ENCODE measurements at regions not wholly inside any gene's neighbourhood (a gene's known extent, or its start where the extent isn't known, plus 50 kb on each side); places are given as distances from the start of the nearest gene placed in this dataset.

- Histone ChIP-seq H3K27me3 (ENCODE audit: control insufficient read depth, insufficient read depth, low read length) (no peaks in the 10 kb centered on the region), H3K4me3 (ENCODE audit: low read depth, low read length) (no peak overlapping the region), H3K36me3 (ENCODE audit: control insufficient read depth, insufficient read depth, low read length) (no peaks in the 10 kb centered on the region)
- ChIA-PET CTCF (no interaction called here), POLR2A (no interaction called here)
- no peak for TF ChIP-seq CTCF (IDR thresholded peaks at IDR 0.05; ENCODE audit: insufficient read depth, low read depth, low read length)
- DNase-seq (ENCODE audit: low read depth): no peak
Observed at GRCh38 chr1:73411479-73411878, 786.5 kb downstream of the LRRIQ3 start.

- TF ChIP-seq CTCF (IDR thresholded peaks at IDR 0.05; ENCODE audit: insufficient read depth, low read depth, low read length): no peak
- DNase-seq (ENCODE audit: low read depth): no peak
- Histone ChIP-seq H3K4me3 (ENCODE audit: low read depth, low read length) (no peak overlapping the region), H3K27me3 (ENCODE audit: control insufficient read depth, insufficient read depth, low read length) (no peaks in the 10 kb centered on the region), H3K36me3 (ENCODE audit: control insufficient read depth, insufficient read depth, low read length) (no peaks in the 10 kb centered on the region)
- ChIA-PET POLR2A (no interaction called here), CTCF (no interaction called here)
Observed at GRCh38 chr1:73401666-73402065, 796.3 kb downstream of the LRRIQ3 start.

- DNase-seq (ENCODE audit: low read depth): no peak
- no peaks in the 10 kb centered on the region for H3K36me3 ChIP-seq (ENCODE audit: control insufficient read depth, insufficient read depth, low read length)
- ChIA-PET POLR2A (no interaction called here), CTCF (no interaction called here)
- TF ChIP-seq CTCF (IDR thresholded peaks at IDR 0.05; ENCODE audit: insufficient read depth, low read depth, low read length): no peak
- H3K4me3 ChIP-seq (ENCODE audit: low read depth, low read length): no peak overlapping the region
- H3K27me3 ChIP-seq (ENCODE audit: control insufficient read depth, insufficient read depth, low read length): no peaks in the 10 kb centered on the region
Observed at GRCh38 chr1:73382966-73383365, 815.0 kb downstream of the LRRIQ3 start.

- TF ChIP-seq CTCF (IDR thresholded peaks at IDR 0.05; ENCODE audit: insufficient read depth, low read depth, low read length): no peak
- POLR2A ChIA-PET: no interaction called here
- DNase-seq (ENCODE audit: low read depth): no peak
- no peaks in the 10 kb centered on the region for H3K27me3 ChIP-seq (ENCODE audit: control insufficient read depth, insufficient read depth, low read length)
- no peaks in the 10 kb centered on the region for H3K36me3 ChIP-seq (ENCODE audit: control insufficient read depth, insufficient read depth, low read length)
- CTCF ChIA-PET: no interaction called here
- H3K4me3 ChIP-seq (ENCODE audit: low read depth, low read length): no peak overlapping the region
Observed at GRCh38 chr1:73366734-73367413, 831.1 kb downstream of the LRRIQ3 start.

GRCh38 chr1:73359001-73359400 is 839.0 kb downstream of the LRRIQ3 start:
- ChIA-PET CTCF (no interaction called here), POLR2A (no interaction called here)

More at GRCh38 chr1:73359001-73359400, 839.0 kb downstream of the LRRIQ3 start:
- TF ChIP-seq CTCF (IDR thresholded peaks at IDR 0.05; ENCODE audit: insufficient read depth, low read depth, low read length): no peak
- no peak for DNase-seq (ENCODE audit: low read depth)
- no peaks in the 10 kb centered on the region for H3K36me3 ChIP-seq (ENCODE audit: control insufficient read depth, insufficient read depth, low read length)
- no peak overlapping the region for H3K4me3 ChIP-seq (ENCODE audit: low read depth, low read length)
- H3K27me3 ChIP-seq (ENCODE audit: control insufficient read depth, insufficient read depth, low read length): no peaks in the 10 kb centered on the region

Measured in BJ (cell line).